ENCODE measurements at regions not wholly inside any gene's neighbourhood (a gene's known extent, or its start where the extent isn't known, plus 50 kb on each side); places are given as distances from the start of the nearest gene placed in this dataset.
"Not testable (repeated sequence)": the region's sequence is repeated elsewhere in the genome, so short reads cannot be mapped to it uniquely, and the experiment has no call there.

- no peak for DNase-seq
Observed at GRCh38 chr6:33892581-33893346, 89.0 kb upstream of the MLN start.

- DNase-seq, result no peak
Observed at GRCh38 chr6:33888664-33889200, 84.9 kb upstream of the MLN start.

- DNase-seq, result no peak
Observed at GRCh38 chr6:33888183-33888582, 84.4 kb upstream of the MLN start.

DNA sequence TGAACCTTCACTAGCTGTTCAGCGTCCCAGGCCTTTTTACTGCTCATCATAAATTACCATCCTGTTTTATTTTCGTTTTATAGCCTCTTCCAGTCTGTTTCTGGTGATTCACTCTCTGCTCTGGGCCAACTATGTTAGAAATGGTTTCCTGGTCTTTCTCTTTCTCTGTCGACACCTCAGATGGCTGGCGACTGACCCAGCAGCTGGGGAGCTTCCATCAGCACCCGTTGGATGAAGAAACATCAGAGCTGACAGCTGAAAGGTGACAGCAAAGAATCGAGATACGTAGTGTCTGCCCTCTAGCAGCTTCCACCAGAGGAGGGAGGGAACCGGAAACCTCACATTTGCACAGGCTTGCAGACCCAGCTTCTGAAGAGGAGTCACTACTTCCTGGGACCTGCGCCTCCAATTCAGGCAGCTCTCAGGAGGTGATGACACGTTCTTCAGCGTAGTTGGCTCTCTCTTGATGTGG, 82.9 kb upstream of the MLN start:
- peak; percentile 15 for DNase-seq

- no peak for DNase-seq
Observed at GRCh38 chr6:33885132-33886057, 81.6 kb upstream of the MLN start.

- DNase-seq, result not testable (repeated sequence)
Observed at GRCh38 chr6:33883621-33884020, 79.8 kb upstream of the MLN start.

- no peak for DNase-seq
Observed at GRCh38 chr6:33882154-33882553, 78.4 kb upstream of the MLN start.

GRCh38 chr6:33880766-33881165, 77.0 kb upstream of the MLN start:
- no peak for DNase-seq

GRCh38 chr6:33880104-33880678, 76.4 kb upstream of the MLN start:
- DNase-seq, result no peak

GRCh38 chr6:33878562-33878961, 74.8 kb upstream of the MLN start:
- DNase-seq, result no peak

DNA sequence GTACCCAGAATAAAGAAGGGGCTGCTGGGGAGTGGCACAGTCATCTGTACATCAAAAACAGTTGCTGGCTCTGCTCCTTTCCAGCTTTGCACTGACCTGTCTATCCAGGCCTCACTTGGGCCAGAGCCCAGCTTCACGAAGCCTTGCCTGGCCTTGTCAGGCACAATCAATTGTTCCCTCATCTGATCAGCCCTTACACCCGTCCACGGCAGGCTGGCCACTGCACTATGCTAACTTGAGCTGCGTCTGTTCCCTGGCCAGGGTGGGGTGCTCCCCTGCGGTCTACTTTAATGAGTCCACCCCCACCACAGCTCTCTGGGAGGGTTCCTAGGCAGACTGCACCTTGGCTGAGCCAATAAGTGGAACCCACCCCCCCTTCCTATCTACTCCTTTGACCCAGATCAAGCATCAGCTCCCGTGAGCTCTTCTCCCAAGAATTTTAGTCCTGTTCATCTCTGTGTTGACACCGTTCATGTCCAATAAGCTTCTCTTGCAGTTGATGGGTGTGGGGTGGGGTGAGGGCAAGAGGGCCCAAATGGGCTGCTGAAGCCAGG, 74.3 kb upstream of the MLN start:
- no peak for DNase-seq

DNA sequence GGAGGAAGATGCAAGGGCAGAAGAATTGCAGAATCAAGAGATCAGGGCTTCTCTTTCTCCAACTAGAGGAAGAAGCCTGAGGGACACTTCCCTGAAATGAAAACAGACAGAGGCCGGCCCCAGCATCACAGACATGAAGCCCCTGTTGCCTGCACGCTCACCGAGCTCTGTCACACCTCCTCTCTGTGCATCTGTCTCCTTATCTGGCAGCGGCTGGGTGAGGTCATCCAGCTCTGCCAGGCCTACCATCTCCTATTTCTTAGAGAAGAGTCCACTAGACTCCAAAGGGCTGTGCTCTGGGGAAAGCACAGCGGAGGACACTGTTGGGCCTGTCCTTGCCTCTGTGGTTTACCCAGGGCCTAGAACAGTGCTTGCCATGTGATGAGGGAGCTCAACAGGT, 71.9 kb upstream of the MLN start:
- no peak for DNase-seq

- DNase-seq, result no peak
Observed at GRCh38 chr6:33875141-33875581, 71.4 kb upstream of the MLN start.

- DNase-seq, result no peak
Observed at GRCh38 chr6:33874136-33874760, 70.4 kb upstream of the MLN start.

GRCh38 chr6:33872761-33873160, 69.0 kb upstream of the MLN start:
- DNase-seq, result no peak

- no peak for DNase-seq
Observed at GRCh38 chr6:33869826-33870423, 66.1 kb upstream of the MLN start.

DNA sequence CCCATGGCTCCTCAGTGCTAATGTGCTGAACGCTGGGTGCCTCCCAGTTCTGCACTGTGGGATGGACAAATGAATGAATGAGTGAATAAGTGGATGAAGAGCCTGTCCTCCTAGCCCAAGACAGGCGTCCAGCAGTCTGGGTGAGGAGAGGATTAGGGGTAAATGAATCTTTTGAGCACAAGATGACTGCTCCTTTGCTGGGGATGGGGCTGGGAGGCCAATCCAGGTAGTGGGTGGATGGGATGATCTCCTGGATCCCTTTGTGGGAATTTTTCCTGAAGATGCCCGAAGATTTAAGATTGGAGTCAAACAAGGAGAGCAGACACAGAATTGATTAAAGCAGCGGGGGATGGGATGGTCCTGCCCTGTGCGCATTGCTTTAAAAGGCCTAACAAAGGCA, 65.3 kb upstream of the MLN start:
- no peak for DNase-seq

GRCh38 chr6:33868141-33868540, 64.3 kb upstream of the MLN start:
- no peak for DNase-seq

DNA sequence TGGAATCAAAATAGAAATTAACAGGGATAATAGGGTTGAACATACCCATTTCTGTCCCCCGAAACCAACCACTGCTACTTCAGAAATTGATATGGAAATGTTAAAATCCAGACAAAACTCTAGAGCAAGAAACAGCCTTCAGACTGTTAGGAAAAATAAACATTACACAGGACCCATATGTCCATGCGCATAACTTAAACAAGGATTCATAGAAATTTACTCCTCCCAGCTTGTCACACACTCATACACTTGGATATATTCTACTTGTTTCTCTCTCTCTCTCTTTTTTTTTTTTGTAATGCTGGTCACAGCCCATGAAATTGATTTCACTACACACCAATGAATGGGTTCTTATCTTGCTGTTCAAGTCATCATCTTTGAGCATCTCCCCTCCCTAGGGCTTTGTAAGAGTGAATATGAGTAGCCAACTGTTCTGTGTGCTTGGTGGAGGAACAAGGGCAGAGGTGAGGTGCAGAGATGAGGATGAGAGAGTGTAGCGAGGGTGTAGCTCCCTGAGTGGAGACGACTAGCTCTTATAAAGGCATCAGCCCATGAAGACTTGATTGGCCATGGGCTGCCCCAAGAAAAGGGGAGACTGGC, 61.8 kb upstream of the MLN start:
- DNase-seq, result no peak

GRCh38 chr6:33863723-33864440, 60.1 kb upstream of the MLN start:
- no peak for DNase-seq

- no peak for DNase-seq
Observed at GRCh38 chr6:33863084-33863483, 59.3 kb upstream of the MLN start.
